ENCODE measurements at regions not wholly inside any gene's neighbourhood (a gene's known extent, or its start where the extent isn't known, plus 50 kb on each side); places are given as distances from the start of the nearest gene placed in this dataset.
"Not testable (repeated sequence)": the region's sequence is repeated elsewhere in the genome, so short reads cannot be mapped to it uniquely, and the experiment has no call there.

DNA sequence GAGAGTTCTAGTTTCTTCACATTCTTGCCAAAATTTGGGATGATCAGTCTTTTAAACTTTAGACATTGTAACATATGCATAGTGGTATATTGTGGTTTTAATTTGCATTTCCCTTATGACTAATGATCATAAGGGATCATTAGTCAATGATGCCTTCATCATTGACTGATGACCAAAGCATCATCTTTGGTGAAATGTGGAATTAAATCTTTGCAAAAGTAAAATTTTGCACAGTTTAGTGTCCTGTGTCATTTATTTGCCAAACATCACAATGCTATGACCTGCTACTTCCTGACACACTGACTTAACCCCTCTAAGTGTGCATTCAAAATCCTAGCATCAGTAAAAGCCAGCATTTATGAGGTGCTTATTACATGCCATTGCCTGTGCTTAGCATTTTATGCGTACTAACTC is 58.9 kb upstream of the SLC1A4 start:
- no peak overlapping the region for H3K4me3 ChIP-seq (ENCODE audit: low read depth, low read length)
- TF ChIP-seq, protein P1, sequence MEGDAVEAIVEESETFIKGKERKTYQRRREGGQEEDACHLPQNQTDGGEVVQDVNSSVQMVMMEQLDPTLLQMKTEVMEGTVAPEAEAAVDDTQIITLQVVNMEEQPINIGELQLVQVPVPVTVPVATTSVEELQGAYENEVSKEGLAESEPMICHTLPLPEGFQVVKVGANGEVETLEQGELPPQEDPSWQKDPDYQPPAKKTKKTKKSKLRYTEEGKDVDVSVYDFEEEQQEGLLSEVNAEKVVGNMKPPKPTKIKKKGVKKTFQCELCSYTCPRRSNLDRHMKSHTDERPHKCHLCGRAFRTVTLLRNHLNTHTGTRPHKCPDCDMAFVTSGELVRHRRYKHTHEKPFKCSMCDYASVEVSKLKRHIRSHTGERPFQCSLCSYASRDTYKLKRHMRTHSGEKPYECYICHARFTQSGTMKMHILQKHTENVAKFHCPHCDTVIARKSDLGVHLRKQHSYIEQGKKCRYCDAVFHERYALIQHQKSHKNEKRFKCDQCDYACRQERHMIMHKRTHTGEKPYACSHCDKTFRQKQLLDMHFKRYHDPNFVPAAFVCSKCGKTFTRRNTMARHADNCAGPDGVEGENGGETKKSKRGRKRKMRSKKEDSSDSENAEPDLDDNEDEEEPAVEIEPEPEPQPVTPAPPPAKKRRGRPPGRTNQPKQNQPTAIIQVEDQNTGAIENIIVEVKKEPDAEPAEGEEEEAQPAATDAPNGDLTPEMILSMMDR (IDR thresholded peaks at IDR 0.05; ENCODE audit: low read depth, low read length), result no peak
- in situ Hi-C loops (cut with HindIII; ENCODE audit: low sequenced_read_pairs), result no loop called here
- DNase-seq (ENCODE audit: low read depth, low spot score), result no peak

DNA sequence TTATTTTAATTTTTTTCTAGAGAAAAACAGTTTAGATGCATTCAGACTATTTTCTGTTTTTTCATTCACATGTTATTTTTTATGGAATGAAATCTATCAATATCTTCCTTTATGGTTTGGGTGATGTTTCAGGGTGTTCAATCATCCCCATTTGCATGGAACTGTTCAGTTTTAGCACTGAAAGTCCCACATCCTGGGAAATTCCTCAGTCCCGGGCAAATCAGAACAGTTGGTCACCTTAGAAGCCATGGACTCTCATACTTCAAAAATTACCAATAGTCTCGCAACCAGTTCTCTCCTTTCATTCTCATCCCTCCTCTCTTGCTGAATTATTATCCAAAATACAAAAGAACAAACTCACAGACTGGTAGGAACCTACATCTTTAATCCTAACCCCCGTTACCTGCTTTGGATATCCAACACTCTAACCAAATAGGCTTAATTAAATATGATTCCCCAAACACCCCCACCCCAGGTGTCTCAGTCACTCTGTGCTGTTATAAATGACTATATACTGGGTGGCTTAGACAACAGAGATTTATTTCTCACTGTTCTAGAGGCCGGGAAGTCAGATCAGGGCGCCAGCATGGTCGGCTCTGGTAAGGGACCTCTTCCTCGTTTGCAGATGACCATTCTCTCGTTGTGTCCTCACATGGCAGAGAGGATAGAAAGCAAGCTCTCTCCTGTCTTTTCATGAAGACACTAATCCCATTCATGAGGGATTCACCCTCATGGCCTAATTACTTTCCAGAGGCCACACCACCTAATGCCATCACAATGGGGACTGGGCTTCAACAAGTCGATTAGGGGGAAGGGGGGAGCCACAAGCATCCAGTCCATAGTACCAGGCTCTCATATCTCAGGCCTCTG is 57.7 kb upstream of the SLC1A4 start:
- in situ Hi-C loops (cut with HindIII; ENCODE audit: low sequenced_read_pairs), result no loop called here
- no peak for DNase-seq (ENCODE audit: low read depth, low spot score)
- TF ChIP-seq, protein P1 (IDR thresholded peaks at IDR 0.05; ENCODE audit: low read depth, low read length), result no peak
- H3K4me3 ChIP-seq (ENCODE audit: low read depth, low read length), result no peak overlapping the region

DNA sequence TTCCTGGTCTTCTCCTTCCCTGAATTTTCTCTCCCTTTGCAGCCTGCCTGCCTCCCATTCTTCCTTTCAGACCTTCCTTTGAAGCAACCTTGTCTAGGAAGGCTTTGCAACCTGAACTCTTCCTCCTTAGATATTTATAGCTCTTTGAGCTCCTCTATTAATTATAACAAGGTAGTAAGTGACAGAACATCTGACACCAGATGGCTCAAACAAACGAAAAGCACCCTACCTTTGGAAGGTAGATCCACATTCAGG is 57.2 kb upstream of the SLC1A4 start:
- H3K4me3 ChIP-seq (ENCODE audit: low read depth, low read length), result no peak overlapping the region
- TF ChIP-seq, protein P1 (IDR thresholded peaks at IDR 0.05; ENCODE audit: low read depth, low read length), result no peak
- DNase-seq (ENCODE audit: low read depth, low spot score), result no peak
- in situ Hi-C loops (cut with HindIII; ENCODE audit: low sequenced_read_pairs), result no loop called here

DNA sequence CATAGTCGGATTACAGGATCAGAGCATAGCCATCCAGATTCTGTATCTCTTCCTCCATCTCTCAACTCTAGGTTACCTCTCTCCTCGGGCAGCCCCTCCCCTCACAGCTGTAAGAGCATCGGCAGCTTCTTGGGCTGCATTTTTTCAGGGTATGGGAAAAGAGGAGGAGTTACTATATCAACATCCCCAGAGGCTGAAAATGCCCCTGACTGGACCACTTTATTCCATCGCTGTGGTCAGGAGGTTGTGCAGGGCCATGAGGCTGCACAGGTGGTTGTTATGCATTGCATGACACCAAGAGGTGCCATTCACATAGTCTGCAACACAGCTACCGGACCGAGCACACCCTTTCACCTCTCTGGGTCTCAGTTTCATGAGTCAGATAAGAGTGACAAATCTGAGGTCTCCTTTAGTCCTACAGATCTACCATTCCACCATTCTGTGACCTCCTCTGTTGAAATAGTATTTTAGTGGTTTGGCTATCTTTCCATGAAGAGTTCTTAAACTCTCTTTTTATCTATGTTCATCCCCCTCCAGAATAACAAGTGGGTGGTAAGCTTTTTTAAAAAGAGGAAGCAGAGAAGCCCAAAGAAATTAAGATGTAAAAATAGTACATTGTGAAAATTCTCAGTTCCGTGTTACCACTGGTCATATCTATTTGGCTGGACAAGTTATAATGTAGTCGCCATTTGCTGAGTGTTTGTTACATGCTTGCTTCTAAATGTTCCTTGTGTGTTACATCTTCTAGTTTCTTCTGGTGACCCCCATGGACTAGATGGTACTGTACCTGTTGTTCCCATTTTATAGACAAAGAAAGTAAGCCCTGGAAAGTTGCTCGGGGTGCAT is 56.6 kb upstream of the SLC1A4 start:
- TF ChIP-seq, protein P1 (IDR thresholded peaks at IDR 0.05; ENCODE audit: low read depth, low read length), result no peak
- in situ Hi-C loops (cut with HindIII; ENCODE audit: low sequenced_read_pairs), result no loop called here
- DNase-seq (ENCODE audit: low read depth, low spot score), result no peak
- H3K4me3 ChIP-seq (ENCODE audit: low read depth, low read length), result no peak overlapping the region

DNA sequence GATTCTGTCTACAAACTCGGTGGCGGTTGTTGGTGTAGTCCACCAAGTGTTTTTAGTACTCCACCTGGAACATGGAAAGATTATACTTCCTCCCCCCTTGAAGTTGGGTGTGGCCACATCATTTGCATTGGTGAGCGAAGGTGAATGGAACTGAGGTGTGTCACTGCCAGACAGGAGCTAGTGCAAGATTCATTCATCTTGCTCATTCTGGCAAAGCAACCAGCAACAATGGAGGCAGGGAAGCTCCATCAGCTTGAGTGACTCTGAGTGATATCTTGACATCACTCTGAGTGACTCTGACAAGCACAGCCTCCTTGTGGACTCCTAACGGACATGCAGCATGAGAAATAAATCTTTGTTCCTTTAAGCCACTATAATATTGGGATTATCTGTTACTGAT is 54.7 kb upstream of the SLC1A4 start:
- TF ChIP-seq, protein P1 (IDR thresholded peaks at IDR 0.05; ENCODE audit: low read depth, low read length), result no peak
- no peak for DNase-seq (ENCODE audit: low read depth, low spot score)
- in situ Hi-C loops (cut with HindIII; ENCODE audit: low sequenced_read_pairs), result no loop called here

DNA sequence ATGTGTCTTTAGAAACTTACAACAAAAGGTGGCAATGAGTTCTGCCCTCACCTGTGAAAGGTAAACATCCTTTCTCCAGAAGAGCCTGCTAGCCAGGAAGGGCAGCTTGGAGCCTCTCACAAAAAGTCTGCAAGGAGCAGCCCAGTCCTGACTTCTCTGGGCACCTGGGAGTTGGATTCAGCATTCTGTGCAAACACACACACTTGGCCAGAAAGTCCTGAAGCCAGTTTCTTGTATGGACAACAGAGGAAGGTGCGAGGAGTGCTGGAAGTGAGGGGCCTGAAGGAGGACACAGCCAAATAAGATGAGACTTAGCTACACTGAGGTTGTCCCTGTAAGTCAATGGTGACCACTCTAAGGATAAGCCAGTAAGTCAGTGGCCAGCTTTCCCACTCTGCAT is 52.4 kb upstream of the SLC1A4 start:
- no peak overlapping the region for H3K4me3 ChIP-seq (ENCODE audit: low read depth, low read length)
- TF ChIP-seq, protein P1 (IDR thresholded peaks at IDR 0.05; ENCODE audit: low read depth, low read length), result no peak
- DNase-seq (ENCODE audit: low read depth, low spot score), result no peak
- in situ Hi-C loops (cut with HindIII; ENCODE audit: low sequenced_read_pairs), result no loop called here

More for the DNA sequence above, 54.7 kb upstream of the SLC1A4 start:
- H3K4me3 ChIP-seq (ENCODE audit: low read depth, low read length), result no peak overlapping the region

- DNase-seq (ENCODE audit: low read depth, low spot score); in situ Hi-C loops (cut with HindIII; ENCODE audit: low sequenced_read_pairs); H3K4me3 ChIP-seq (ENCODE audit: low read depth, low read length): not testable (repeated sequence)
Observed at GRCh38 chr2:64937314-64937686, 51.9 kb upstream of the SLC1A4 start.
